Peyer's patch (tissue), 4 donors: ENCODE measurements at regions not wholly inside any gene's neighbourhood (a gene's known extent, or its start where the extent isn't known, plus 50 kb on each side); places are given as distances from the start of the nearest gene placed in this dataset.

Experiments
- DNase-seq, 3 donors: peaks; one replicate each; pipeline ENCODE4 v3.0.0-alpha.2; 2017 to 2019
- H3K27ac ChIP-seq, 4 donors: fragments of 200-600 bp; sonication (generic); one replicate each; pipeline ENCODE4 v1.5.1; 2016 to 2019
- H3K27me3 ChIP-seq, 2 donors: fragments of 200-600 bp; sonication (generic); one replicate each; pipeline ENCODE4 v1.5.1; 2019
- H3K36me3 ChIP-seq, 3 donors: fragments of 200-600 bp; sonication (generic); one replicate each; pipeline ENCODE4 v1.5.1; 2016 to 2019
- H3K4me1 ChIP-seq, 4 donors: fragments of 200-600 bp; sonication (generic); one replicate each; pipeline ENCODE4 v1.5.1; 2016 to 2019
- H3K4me3 ChIP-seq, 4 donors: fragments of 200-600 bp; sonication (generic); 1 replicate in 3 of 4; 2 replicates in 1 of 4; pipeline ENCODE4 v1.5.1; 2016 to 2019; ENCODE audit warnings: mild to moderate bottlenecking in 1 of 4
- H3K9me3 ChIP-seq, 4 donors: fragments of 200-600 bp; sonication (generic); one replicate each; pipeline ENCODE4 v1.5.1; 2016 to 2019; ENCODE audit warnings: mild to moderate bottlenecking in 1 of 4
- POLR2A ChIP-seq, 2 donors: fragments of 450-650 bp; IDR thresholded peaks; one replicate each; pipeline ENCODE4 v1.5.1; 2017; ENCODE audit warnings: antibody characterized with exemption in 2 of 2, mild to moderate bottlenecking in 2 of 2, moderate library complexity in 2 of 2
- TF ChIP-seq, protein P1 (sequence below), 6 experiments: fragments of 450-650 bp in 4 of 6; fragments of 200-600 bp in 2 of 6; sonication (generic) in 1 of 6; IDR thresholded peaks; one replicate each; pipeline ENCODE4 v1.5.1; 2017 to 2019; ENCODE audit warnings: antibody characterized with exemption in 6 of 6, mild to moderate bottlenecking in 3 of 6, moderate library complexity in 1 of 6

DNA sequence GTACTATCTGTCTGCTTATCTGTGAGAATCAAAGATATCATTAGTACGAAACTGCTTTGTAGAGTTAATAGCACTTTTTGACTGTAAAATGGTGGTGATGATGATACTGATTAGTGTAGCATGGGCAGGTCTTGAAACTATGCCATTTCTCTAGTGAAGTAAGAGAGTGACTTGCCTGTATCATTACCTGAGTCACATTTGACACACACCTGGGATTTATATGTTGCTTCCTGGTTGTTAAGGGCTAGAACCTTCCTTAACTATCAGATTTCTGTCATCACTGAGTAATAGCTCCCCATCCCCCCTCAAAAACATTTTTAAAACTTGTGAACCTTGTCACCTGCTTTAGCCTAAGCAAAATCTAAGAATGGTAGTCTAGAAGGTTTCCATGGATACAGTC is 135.6 kb upstream of the RORB start:
- Histone ChIP-seq H3K4me3 (no peak overlapping the region), H3K4me1 (no peaks in the 10 kb centered on the region), H3K27me3 (no peaks in the 10 kb centered on the region), H3K27ac (no peak overlapping the region), H3K9me3 (no peaks in the 10 kb centered on the region), H3K36me3 (no peaks in the 10 kb centered on the region)
- DNase-seq, result no peak
- TF ChIP-seq, protein P1, sequence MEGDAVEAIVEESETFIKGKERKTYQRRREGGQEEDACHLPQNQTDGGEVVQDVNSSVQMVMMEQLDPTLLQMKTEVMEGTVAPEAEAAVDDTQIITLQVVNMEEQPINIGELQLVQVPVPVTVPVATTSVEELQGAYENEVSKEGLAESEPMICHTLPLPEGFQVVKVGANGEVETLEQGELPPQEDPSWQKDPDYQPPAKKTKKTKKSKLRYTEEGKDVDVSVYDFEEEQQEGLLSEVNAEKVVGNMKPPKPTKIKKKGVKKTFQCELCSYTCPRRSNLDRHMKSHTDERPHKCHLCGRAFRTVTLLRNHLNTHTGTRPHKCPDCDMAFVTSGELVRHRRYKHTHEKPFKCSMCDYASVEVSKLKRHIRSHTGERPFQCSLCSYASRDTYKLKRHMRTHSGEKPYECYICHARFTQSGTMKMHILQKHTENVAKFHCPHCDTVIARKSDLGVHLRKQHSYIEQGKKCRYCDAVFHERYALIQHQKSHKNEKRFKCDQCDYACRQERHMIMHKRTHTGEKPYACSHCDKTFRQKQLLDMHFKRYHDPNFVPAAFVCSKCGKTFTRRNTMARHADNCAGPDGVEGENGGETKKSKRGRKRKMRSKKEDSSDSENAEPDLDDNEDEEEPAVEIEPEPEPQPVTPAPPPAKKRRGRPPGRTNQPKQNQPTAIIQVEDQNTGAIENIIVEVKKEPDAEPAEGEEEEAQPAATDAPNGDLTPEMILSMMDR (IDR thresholded peaks at IDR 0.05), result no peak
- TF ChIP-seq POLR2A (IDR thresholded peaks at IDR 0.05), result no peak

DNA sequence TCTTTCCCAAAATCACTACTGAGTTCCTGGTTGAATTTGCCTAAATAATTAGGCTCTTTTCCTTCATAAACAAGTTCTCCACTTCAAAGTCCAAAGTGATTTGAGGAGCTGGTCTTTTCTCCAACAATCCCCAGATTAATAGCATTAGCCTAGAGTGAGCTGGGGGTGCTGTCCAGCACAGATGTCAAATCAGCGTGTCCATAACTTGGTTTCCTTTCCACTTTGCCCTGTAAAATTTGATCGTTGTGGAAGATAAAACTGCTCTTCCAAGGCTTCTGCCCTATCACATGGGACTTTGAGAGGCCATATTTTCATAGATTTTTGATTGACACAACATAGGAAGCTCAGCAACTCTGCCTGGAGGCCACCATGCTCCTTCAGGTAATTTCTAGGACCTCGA is 134.7 kb upstream of the RORB start:
- no peaks in the 10 kb centered on the region for H3K27me3 ChIP-seq
- H3K4me3 ChIP-seq, result no peak overlapping the region
- no peaks in the 10 kb centered on the region for H3K4me1 ChIP-seq
- H3K27ac ChIP-seq, result no peak overlapping the region
- H3K36me3 ChIP-seq, result no peaks in the 10 kb centered on the region
- TF ChIP-seq, protein P1 (IDR thresholded peaks at IDR 0.05), result no peak
- no peak for TF ChIP-seq POLR2A (IDR thresholded peaks at IDR 0.05)
- H3K9me3 ChIP-seq, result no peaks in the 10 kb centered on the region
- DNase-seq, result no peak

DNA sequence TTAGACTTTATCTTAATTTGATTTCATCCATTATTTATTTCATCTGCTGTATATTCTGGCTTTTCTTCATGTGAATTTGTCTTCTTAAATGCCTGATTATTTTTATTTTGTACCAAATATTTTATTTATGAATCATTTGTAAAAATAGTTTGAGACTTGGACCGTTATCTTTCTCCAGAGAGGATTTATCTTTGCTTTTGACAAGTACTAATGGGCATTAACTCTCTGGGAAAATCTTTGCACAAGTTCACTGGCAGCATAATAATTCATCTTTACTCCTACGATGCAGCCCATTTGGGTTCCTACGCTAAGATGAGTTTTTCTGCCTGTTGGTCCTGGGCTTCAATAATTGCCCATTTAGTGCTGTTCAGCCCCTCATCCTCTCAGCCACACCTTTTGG is 131.0 kb upstream of the RORB start:
- Histone ChIP-seq H3K36me3 (no peaks in the 10 kb centered on the region), H3K4me1 (no peaks in the 10 kb centered on the region), H3K4me3 (no peak overlapping the region), H3K27ac (no peak overlapping the region), H3K27me3 (no peaks in the 10 kb centered on the region), H3K9me3 (no peaks in the 10 kb centered on the region)
- TF ChIP-seq, protein P1 (IDR thresholded peaks at IDR 0.05), result no peak
- no peak for TF ChIP-seq POLR2A (IDR thresholded peaks at IDR 0.05)
- DNase-seq, result no peak

DNA sequence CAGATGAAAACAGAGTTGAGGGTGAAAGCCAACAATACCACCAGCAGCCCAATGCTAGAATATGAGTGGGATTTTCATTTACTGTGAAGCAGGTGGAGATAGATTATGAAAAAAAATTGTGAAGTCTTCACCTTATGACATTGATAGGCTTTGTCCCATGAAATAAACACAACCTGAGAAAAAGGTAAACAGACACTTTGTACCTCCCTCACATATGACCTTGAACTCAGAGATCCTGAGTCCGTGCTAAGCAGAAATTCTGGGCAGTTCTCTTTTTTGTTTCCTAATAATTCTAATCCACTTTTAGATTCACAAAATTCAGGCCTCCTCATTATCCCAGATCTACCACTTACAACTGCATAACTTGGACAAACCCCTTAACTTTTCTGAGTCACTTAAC is 127.3 kb upstream of the RORB start:
- no peak overlapping the region for H3K27ac ChIP-seq
- TF ChIP-seq, protein P1 (IDR thresholded peaks at IDR 0.05), result no peak
- TF ChIP-seq POLR2A (IDR thresholded peaks at IDR 0.05), result no peak
- DNase-seq, result no peak
- H3K9me3 ChIP-seq, result no peaks in the 10 kb centered on the region
- H3K4me1 ChIP-seq, result no peaks in the 10 kb centered on the region
- no peak overlapping the region for H3K4me3 ChIP-seq
- no peaks in the 10 kb centered on the region for H3K27me3 ChIP-seq
- H3K36me3 ChIP-seq, result no peaks in the 10 kb centered on the region

DNA sequence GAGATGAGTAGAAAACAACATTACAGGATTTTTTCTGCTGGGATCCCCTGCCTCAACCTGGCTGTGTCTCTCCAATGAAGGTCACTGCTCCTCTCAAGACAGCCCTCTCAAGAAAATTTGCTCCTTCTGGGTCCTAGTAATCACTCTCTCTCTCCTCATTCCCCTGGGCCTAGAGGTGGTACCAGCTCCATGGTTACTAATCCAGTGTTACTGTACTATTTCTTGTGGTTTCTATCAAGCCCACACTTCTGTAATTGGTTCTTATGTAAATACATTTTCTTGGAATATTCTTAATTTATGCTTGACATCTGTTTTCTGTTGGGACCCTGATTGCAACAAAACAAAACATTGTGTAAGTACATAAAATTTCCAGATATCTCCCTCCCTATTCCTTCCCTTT is 123.8 kb upstream of the RORB start:
- H3K4me1 ChIP-seq, result no peaks in the 10 kb centered on the region
- H3K27me3 ChIP-seq, result no peaks in the 10 kb centered on the region
- H3K36me3 ChIP-seq, result no peaks in the 10 kb centered on the region
- H3K27ac ChIP-seq, result no peak overlapping the region
- H3K4me3 ChIP-seq, result no peak overlapping the region
- H3K9me3 ChIP-seq, result no peaks in the 10 kb centered on the region
- no peak for TF ChIP-seq POLR2A (IDR thresholded peaks at IDR 0.05)
- TF ChIP-seq, protein P1 (IDR thresholded peaks at IDR 0.05), result no peak
- no peak for DNase-seq

DNA sequence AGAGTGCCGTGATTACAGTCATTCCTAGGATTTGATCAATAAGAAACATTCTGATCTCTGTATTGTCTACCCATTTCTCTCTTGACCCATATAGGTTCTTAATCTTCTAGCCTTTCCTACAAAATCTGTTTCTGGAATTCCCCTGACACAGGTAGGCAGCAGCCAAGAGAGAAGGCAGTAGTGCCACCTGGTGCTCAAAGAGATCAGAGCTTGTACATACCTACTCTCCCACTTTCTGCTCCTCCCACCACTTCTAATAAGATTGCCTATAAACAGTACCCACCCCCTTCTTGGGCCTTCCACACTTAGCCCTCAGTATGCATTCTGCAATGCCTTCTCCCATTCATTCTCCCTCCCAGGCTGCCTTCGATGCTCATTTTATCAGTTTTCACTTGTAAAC is 117.4 kb upstream of the RORB start:
- H3K9me3 ChIP-seq, result no peaks in the 10 kb centered on the region
- no peak overlapping the region for H3K27ac ChIP-seq
- TF ChIP-seq POLR2A (IDR thresholded peaks at IDR 0.05), result no peak
- TF ChIP-seq, protein P1 (IDR thresholded peaks at IDR 0.05), result peak in 1 of 6 experiments; percentile 13
- H3K27me3 ChIP-seq, result no peaks in the 10 kb centered on the region
- H3K4me1 ChIP-seq, result no peaks in the 10 kb centered on the region
- no peak overlapping the region for H3K4me3 ChIP-seq
- DNase-seq, result no peak
- H3K36me3 ChIP-seq, result no peaks in the 10 kb centered on the region
